ENCODE measurements at regions not wholly inside any gene's neighbourhood (a gene's known extent, or its start where the extent isn't known, plus 50 kb on each side); places are given as distances from the start of the nearest gene placed in this dataset.

GRCh38 chr6:139486476-139486799, 112.0 kb upstream of the CITED2 start:
- ChIA-PET POLR2A (interaction anchor here (1.2 to 1.9 kb wide), 2 partner anchors 13 to 111 kb away, joined by 3 to 4 read pairs; no protein-coding TSS in a partner anchor), CTCF (no interaction called here)
- intact Hi-C loops (cut with micrococcal nuclease), result no loop called here
- Mint-ChIP-seq H3K4me3 (ENCODE audit: unreplicated experiment) (no peak overlapping the region), H3K9me3 (ENCODE audit: unreplicated experiment) (no peaks in the 10 kb centered on the region), H3K4me1 (ENCODE audit: insufficient read depth, unreplicated experiment) (peaks cover 4% of the 10 kb centered on the region), H3K27ac (ENCODE audit: low read depth, unreplicated experiment) (no peak overlapping the region), H3K36me3 (ENCODE audit: insufficient read depth, unreplicated experiment) (no peaks in the 10 kb centered on the region), H3K27me3 (ENCODE audit: insufficient read depth, unreplicated experiment) (no peaks in the 10 kb centered on the region)
- no TSS peak for BruUV-seq (replicated peaks)
- DNase-seq (ENCODE audit: unreplicated experiment), result no peak
- no peak for TF ChIP-seq CTCF (IDR thresholded peaks at IDR 0.05; ENCODE audit: unreplicated experiment)

GRCh38 chr6:139485742-139486475, 111.5 kb upstream of the CITED2 start:
- CTCF ChIA-PET, result no interaction called here
- no peaks in the 10 kb centered on the region for H3K27me3 Mint-ChIP-seq (ENCODE audit: insufficient read depth, unreplicated experiment)
- peaks cover 4% of the 10 kb centered on the region for H3K4me1 Mint-ChIP-seq (ENCODE audit: insufficient read depth, unreplicated experiment)
- H3K27ac Mint-ChIP-seq (ENCODE audit: low read depth, unreplicated experiment), result no peak overlapping the region
- no TSS peak for BruUV-seq (replicated peaks)
- H3K9me3 Mint-ChIP-seq (ENCODE audit: unreplicated experiment), result no peaks in the 10 kb centered on the region
- POLR2A ChIA-PET, result interaction anchor here (1.9 kb wide), 1 partner anchor 12 kb away, joined by 4 read pairs; no protein-coding TSS in a partner anchor
- H3K36me3 Mint-ChIP-seq (ENCODE audit: insufficient read depth, unreplicated experiment), result no peaks in the 10 kb centered on the region
- intact Hi-C loops (cut with micrococcal nuclease), result no loop called here
- no peak for TF ChIP-seq CTCF (IDR thresholded peaks at IDR 0.05; ENCODE audit: unreplicated experiment)
- no peak for DNase-seq (ENCODE audit: unreplicated experiment)
- no peak overlapping the region for H3K4me3 Mint-ChIP-seq (ENCODE audit: unreplicated experiment)

- TF ChIP-seq CTCF (IDR thresholded peaks at IDR 0.05; ENCODE audit: unreplicated experiment), result no peak
- H3K9me3 Mint-ChIP-seq (ENCODE audit: unreplicated experiment), result no peaks in the 10 kb centered on the region
- no peaks in the 10 kb centered on the region for H3K27me3 Mint-ChIP-seq (ENCODE audit: insufficient read depth, unreplicated experiment)
- no peak overlapping the region for H3K27ac Mint-ChIP-seq (ENCODE audit: low read depth, unreplicated experiment)
- no peaks in the 10 kb centered on the region for H3K4me1 Mint-ChIP-seq (ENCODE audit: insufficient read depth, unreplicated experiment)
- H3K4me3 Mint-ChIP-seq (ENCODE audit: unreplicated experiment), result no peak overlapping the region
- CTCF ChIA-PET, result no interaction called here
- intact Hi-C loops (cut with micrococcal nuclease), result no loop called here
- H3K36me3 Mint-ChIP-seq (ENCODE audit: insufficient read depth, unreplicated experiment), result no peaks in the 10 kb centered on the region
- BruUV-seq (replicated peaks), result no TSS peak
- POLR2A ChIA-PET, result interaction anchor here (1.9 kb wide), 1 partner anchor 12 kb away, joined by 4 read pairs; no protein-coding TSS in a partner anchor
- DNase-seq (ENCODE audit: unreplicated experiment), result no peak
These were observed 110.7 kb upstream of the CITED2 start for GRCh38 chr6:139485185-139485584.

- ChIA-PET POLR2A (interaction anchor here (0.7 kb wide), 1 partner anchor 46 kb away, joined by 3 read pairs; no protein-coding TSS in a partner anchor), CTCF (no interaction called here)
- H3K4me3 Mint-ChIP-seq (ENCODE audit: unreplicated experiment), result no peak overlapping the region
- BruUV-seq (replicated peaks), result no TSS peak
- H3K27ac Mint-ChIP-seq (ENCODE audit: low read depth, unreplicated experiment), result no peak overlapping the region
- no peaks in the 10 kb centered on the region for H3K4me1 Mint-ChIP-seq (ENCODE audit: insufficient read depth, unreplicated experiment)
- no peaks in the 10 kb centered on the region for H3K27me3 Mint-ChIP-seq (ENCODE audit: insufficient read depth, unreplicated experiment)
- no peaks in the 10 kb centered on the region for H3K9me3 Mint-ChIP-seq (ENCODE audit: unreplicated experiment)
- no peaks in the 10 kb centered on the region for H3K36me3 Mint-ChIP-seq (ENCODE audit: insufficient read depth, unreplicated experiment)
- intact Hi-C loops (cut with micrococcal nuclease), result no loop called here
- TF ChIP-seq CTCF (IDR thresholded peaks at IDR 0.05; ENCODE audit: unreplicated experiment), result no peak
- no peak for DNase-seq (ENCODE audit: unreplicated experiment)
These were observed 108.6 kb upstream of the CITED2 start for GRCh38 chr6:139483079-139483478.

Data from MCF 10A (cell line).